CD4-positive, alpha-beta T cell (primary cell): ENCODE measurements at regions not wholly inside any gene's neighbourhood (a gene's known extent, or its start where the extent isn't known, plus 50 kb on each side); places are given as distances from the start of the nearest gene placed in this dataset.

Experiments used
- ATAC-seq: fragments of 200-7000 bp; cut with Tn5 transposase; one replicate; pipeline ENCODE4 v1.10.0; 2022; ENCODE audit warnings: mild to moderate bottlenecking; ENCODE audit not compliant: poor library complexity
- CTCF ChIA-PET: fragments of 350-600 bp; sonication (Branson Sonifier 250); formaldehyde crosslinking; loops from one replicate; lab custom pipeline; 2021; ENCODE audit warnings: antibody characterized with exemption, inconsistent platforms; lab: Charles Lee
- POLR2A ChIA-PET: fragments of 350-600 bp; sonication (Branson Sonifier 250); formaldehyde crosslinking; loops from one replicate; lab custom pipeline; 2021; ENCODE audit warnings: antibody characterized with exemption, inconsistent platforms; lab: Charles Lee
- DNase-seq, 14 experiments: peaks; one replicate each; pipeline ENCODE4 v3.0.0-alpha.2; 2013 to 2020; ENCODE audit warnings: mixed read lengths in 2 of 14
- H3K27ac ChIP-seq, 2 donors: one replicate each; pipeline versions ENCODE4 v1.5.1 to v1.7.0; 2013; ENCODE audit warnings: low read length in 2 of 2, low read depth in 1 of 2, mild to moderate bottlenecking in 1 of 2
- H3K27me3 ChIP-seq, 2 experiments: 1 replicate in 1 of 2; 2 replicates in 1 of 2; pipeline versions ENCODE4 v1.6.1 to v1.7.0; 2013; ENCODE audit warnings: low read length in 2 of 2, control low read depth in 1 of 2, mild to moderate bottlenecking in 1 of 2, moderate library complexity in 1 of 2; ENCODE audit not compliant: insufficient read depth in 2 of 2, control insufficient read depth in 1 of 2
- H3K36me3 ChIP-seq: one replicate; pipeline ENCODE4 v1.6.1; 2013; ENCODE audit warnings: low read length, control low read depth; ENCODE audit not compliant: insufficient read depth
- H3K4me1 ChIP-seq: one replicate; pipeline ENCODE4 v1.6.1; 2013; ENCODE audit warnings: low read length, control low read depth; ENCODE audit not compliant: insufficient read depth
- H3K4me3 ChIP-seq: one replicate; pipeline ENCODE4 v1.5.1; 2013; ENCODE audit warnings: mild to moderate bottlenecking, low read length, moderate library complexity
- H3K9me3 ChIP-seq, 2 experiments: 1 replicate in 1 of 2; 2 replicates in 1 of 2; pipeline versions ENCODE4 v1.6.1 to v1.7.0; 2013; ENCODE audit warnings: low read length in 2 of 2, mild to moderate bottlenecking in 2 of 2, control low read depth in 1 of 2, moderate library complexity in 1 of 2; ENCODE audit not compliant: control insufficient read depth in 1 of 2, insufficient read depth in 1 of 2
- H3K27ac Mint-ChIP-seq: one replicate; pipeline ENCODE4 v1.8.0; 2020; ENCODE audit warnings: mixed read lengths
- H3K27me3 Mint-ChIP-seq: one replicate; pipeline ENCODE4 v1.8.0; 2021; ENCODE audit warnings: mixed read lengths
- H3K36me3 Mint-ChIP-seq: one replicate; pipeline ENCODE4 v1.8.0; 2021; ENCODE audit warnings: low read depth, mixed read lengths
- H3K4me1 Mint-ChIP-seq: one replicate; pipeline ENCODE4 v1.8.0; 2021; ENCODE audit warnings: low read depth, mixed read lengths
- H3K4me3 Mint-ChIP-seq: one replicate; pipeline ENCODE4 v1.8.0; 2020; ENCODE audit warnings: mild to moderate bottlenecking, mixed read lengths
- H3K9me3 Mint-ChIP-seq: one replicate; pipeline ENCODE4 v1.8.0; 2020; ENCODE audit warnings: mixed read lengths
- intact Hi-C, 2 experiments: fragments of 100-400 bp; cut with DNase I in 1 of 2; cut with micrococcal nuclease in 1 of 2; formaldehyde crosslinking; loops; one replicate each; pipeline versions ENCODE4 v1.15.1 to v1.9.0; 2023 to 2025; cut with DNase I, micrococcal nuclease
- TF ChIP-seq, protein P1 (sequence below): fragments of 200-600 bp; IDR thresholded peaks from one replicate; pipeline ENCODE4 v1.8.0; 2022; ENCODE audit warnings: antibody characterized with exemption, mild to moderate bottlenecking

DNA sequence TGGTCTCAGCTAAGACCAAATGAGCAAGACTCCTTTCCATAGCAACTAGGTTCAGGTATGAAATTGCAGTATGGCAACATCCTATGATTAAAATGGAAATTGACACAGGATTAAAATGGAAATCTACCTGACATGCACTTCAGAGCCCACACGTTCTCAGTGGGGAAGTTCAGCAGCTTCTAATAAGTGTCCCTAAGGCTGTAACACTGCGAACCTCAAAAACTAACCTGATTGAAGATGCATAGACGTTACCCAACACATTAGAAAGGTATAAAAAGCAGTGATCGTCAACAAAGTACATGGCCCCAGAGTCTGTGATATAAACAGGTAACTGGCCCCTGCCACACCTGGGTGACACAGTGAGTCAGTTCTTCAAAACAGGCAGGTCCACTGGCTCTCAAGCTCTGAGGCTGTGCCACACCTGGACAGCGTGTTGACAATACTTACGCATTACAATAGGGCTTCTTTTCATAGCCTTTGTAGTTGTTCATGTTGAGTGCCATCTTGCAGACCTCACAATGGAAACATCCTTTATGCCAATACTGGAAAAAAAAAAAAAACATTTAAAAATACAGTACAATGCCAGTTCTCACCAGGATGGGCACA, 274.9 kb upstream of the NEBL start:
- Mint-ChIP-seq H3K27ac (no peak overlapping the region), H3K4me1 (peaks cover 8% of the 10 kb centered on the region), H3K36me3 (no peaks in the 10 kb centered on the region), H3K4me3 (no peak overlapping the region), H3K9me3 (no peaks in the 10 kb centered on the region), H3K27me3 (peaks cover 64% of the 10 kb centered on the region)
- Histone ChIP-seq H3K36me3 (no peaks in the 10 kb centered on the region), H3K9me3 (no peaks in the 10 kb centered on the region), H3K27me3 (peaks cover 14 to 44% of the 10 kb centered on the region in 2 experiments), H3K27ac (no peak overlapping the region), H3K4me3 (no peak overlapping the region), H3K4me1 (peaks cover 5% of the 10 kb centered on the region)
- ATAC-seq (no peak), DNase-seq (no peak)
- ChIA-PET CTCF (no interaction called here), POLR2A (no interaction called here)
- intact Hi-C loops: no loop called here
- TF ChIP-seq, protein P1, sequence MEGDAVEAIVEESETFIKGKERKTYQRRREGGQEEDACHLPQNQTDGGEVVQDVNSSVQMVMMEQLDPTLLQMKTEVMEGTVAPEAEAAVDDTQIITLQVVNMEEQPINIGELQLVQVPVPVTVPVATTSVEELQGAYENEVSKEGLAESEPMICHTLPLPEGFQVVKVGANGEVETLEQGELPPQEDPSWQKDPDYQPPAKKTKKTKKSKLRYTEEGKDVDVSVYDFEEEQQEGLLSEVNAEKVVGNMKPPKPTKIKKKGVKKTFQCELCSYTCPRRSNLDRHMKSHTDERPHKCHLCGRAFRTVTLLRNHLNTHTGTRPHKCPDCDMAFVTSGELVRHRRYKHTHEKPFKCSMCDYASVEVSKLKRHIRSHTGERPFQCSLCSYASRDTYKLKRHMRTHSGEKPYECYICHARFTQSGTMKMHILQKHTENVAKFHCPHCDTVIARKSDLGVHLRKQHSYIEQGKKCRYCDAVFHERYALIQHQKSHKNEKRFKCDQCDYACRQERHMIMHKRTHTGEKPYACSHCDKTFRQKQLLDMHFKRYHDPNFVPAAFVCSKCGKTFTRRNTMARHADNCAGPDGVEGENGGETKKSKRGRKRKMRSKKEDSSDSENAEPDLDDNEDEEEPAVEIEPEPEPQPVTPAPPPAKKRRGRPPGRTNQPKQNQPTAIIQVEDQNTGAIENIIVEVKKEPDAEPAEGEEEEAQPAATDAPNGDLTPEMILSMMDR: no peak

DNA sequence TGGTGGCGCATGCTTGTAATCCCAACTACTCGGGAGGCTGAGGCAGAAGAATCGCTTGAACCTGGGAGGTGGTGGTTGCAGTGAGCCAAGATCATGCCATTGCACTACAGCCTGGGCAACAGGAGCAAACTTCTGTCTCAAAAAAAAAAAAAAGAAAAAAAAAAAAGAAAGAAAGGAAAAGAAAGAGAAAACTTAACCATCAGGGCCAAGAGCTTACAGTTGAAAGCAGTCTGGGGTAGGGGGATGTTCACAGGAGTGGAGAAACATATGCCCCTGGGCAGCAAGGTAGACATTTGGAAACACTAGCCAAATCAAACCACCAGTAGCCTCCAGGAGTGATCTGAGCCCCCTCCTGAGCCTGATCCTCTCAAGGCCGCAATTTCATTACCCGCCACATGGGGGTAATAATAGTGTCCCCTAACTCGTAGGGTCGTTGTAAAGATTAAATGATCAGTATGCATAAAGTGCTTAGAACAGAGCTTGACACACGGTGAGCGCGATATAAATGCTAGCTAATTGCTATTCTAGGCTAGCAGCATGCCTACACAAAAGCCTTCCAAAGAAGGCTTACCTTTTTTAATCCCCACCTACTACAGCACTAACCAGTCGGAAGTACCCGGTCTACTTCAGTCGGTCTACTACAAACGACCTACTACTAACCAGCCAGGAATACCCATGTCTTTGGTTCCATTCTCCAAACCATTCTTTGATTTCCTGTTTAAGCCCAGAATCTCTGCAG, 274.3 kb upstream of the NEBL start:
- TF ChIP-seq, protein P1: no peak
- Histone ChIP-seq H3K27me3 (peaks cover 14 to 40% of the 10 kb centered on the region in 2 experiments), H3K36me3 (no peaks in the 10 kb centered on the region), H3K9me3 (no peaks in the 10 kb centered on the region), H3K4me1 (peaks cover 5% of the 10 kb centered on the region), H3K27ac (no peak overlapping the region), H3K4me3 (no peak overlapping the region)
- Mint-ChIP-seq H3K9me3 (no peaks in the 10 kb centered on the region), H3K27ac (no peak overlapping the region), H3K4me1 (peaks cover 8% of the 10 kb centered on the region), H3K4me3 (no peak overlapping the region), H3K36me3 (no peaks in the 10 kb centered on the region), H3K27me3 (peaks cover 64% of the 10 kb centered on the region)
- POLR2A ChIA-PET: no interaction called here
- intact Hi-C loops: no loop called here
- DNase-seq: no peak
- ATAC-seq: no peak
- CTCF ChIA-PET: no interaction called here

- Histone ChIP-seq H3K4me1 (peaks cover 5% of the 10 kb centered on the region), H3K9me3 (no peaks in the 10 kb centered on the region), H3K36me3 (no peaks in the 10 kb centered on the region), H3K27ac (no peak overlapping the region), H3K4me3 (no peak overlapping the region), H3K27me3 (peaks cover 14 to 31% of the 10 kb centered on the region in 2 experiments)
- TF ChIP-seq, protein P1: no peak
- CTCF ChIA-PET: no interaction called here
- ATAC-seq (no peak), DNase-seq (no peak)
- intact Hi-C loops: no loop called here
- Mint-ChIP-seq H3K36me3 (no peaks in the 10 kb centered on the region), H3K4me1 (peaks cover 7% of the 10 kb centered on the region), H3K4me3 (no peak overlapping the region), H3K9me3 (no peaks in the 10 kb centered on the region), H3K27me3 (peaks cover 56% of the 10 kb centered on the region), H3K27ac (no peak overlapping the region)
- POLR2A ChIA-PET: no interaction called here
These were observed 273.1 kb upstream of the NEBL start for GRCh38 chr10:21170216-21170615.
